ENCODE measurements at regions not wholly inside any gene's neighbourhood (a gene's known extent, or its start where the extent isn't known, plus 50 kb on each side); places are given as distances from the start of the nearest gene placed in this dataset.
"Not testable (repeated sequence)": the region's sequence is repeated elsewhere in the genome, so short reads cannot be mapped to it uniquely, and the experiment has no call there.

DNA sequence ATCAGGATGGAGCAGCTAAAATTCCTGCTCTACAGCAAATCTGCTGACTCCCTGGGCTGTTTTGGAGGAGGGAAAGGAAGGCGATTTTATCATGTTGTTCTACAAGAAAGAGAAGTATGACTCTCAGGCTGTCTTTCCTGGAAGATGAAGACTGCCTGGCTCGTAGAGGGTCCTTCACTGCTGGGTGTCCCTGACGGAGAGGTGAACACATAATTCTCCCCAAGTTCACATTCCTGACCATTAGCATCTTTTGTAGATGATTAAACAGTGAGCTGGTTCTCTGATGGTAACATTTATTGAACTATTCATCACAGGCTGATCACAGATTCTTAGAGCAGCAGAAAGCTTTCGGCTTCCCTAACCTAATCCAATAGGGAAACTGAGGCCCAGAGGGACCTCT, 212.4 kb upstream of the GLRA1 start:
- Mint-ChIP-seq H3K27ac (no peak overlapping the region), H3K4me1 (ENCODE audit: low read depth) (no peaks in the 10 kb centered on the region), H3K9me3 (no peaks in the 10 kb centered on the region), H3K36me3 (ENCODE audit: low read depth) (no peaks in the 10 kb centered on the region), H3K4me3 (no peak overlapping the region), H3K27me3 (ENCODE audit: low read depth) (peaks cover 13% of the 10 kb centered on the region)

DNA sequence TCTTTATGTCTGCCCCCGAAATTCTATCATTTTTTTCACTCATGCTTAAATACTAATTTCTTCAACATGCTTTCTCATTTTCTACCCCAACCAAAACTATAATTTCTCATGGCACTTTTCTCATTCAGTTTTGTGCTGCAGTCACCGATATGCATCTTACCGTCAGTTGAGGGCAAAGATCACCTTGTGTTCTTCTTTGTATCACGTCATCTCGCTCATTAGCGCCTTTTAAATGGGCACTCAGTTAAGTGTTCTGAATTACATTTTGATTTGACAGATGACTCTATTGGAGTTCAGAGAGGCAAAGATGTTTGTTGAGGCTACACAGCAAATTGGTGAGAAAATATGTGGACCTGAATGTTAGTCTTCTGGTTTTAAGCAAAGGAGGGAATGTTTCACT, 211.7 kb upstream of the GLRA1 start:
- Mint-ChIP-seq H3K4me3 (no peak overlapping the region), H3K9me3 (no peaks in the 10 kb centered on the region), H3K4me1 (ENCODE audit: low read depth) (no peaks in the 10 kb centered on the region), H3K27me3 (ENCODE audit: low read depth) (peaks cover 13% of the 10 kb centered on the region), H3K36me3 (ENCODE audit: low read depth) (no peaks in the 10 kb centered on the region), H3K27ac (no peak overlapping the region)

GRCh38 chr5:152135827-152136226, 211.2 kb upstream of the GLRA1 start:
- H3K4me1 Mint-ChIP-seq (ENCODE audit: low read depth), result no peaks in the 10 kb centered on the region

DNA sequence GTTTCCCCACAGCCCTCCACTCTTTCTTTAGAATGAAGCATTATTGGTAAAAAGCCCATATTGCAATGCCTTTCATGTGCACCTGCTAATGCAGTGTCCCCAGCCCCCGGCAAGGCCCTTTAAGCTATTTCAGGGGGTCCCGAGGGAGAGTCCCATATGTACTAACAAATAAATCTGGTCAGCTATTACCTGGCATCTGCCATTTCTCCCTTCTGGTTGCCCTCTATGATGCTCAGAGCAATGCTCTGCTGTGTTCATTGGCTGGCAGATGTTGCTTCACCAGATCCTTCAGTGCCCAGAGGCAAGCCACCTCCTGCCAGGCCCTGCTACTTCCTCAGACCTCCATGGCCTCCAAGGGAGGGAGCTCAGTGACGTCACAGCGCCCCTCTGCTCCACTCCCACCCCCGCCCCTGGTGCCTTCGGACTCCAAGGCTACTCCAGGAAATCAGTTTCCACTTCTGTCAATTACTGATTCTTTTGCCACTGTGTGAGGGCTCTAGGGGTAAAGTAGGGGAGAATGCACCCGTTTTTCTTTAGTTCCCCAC, 201.1 kb upstream of the GLRA1 start:
- Mint-ChIP-seq H3K27me3 (ENCODE audit: low read depth) (no peaks in the 10 kb centered on the region), H3K9me3 (no peaks in the 10 kb centered on the region), H3K36me3 (ENCODE audit: low read depth) (no peaks in the 10 kb centered on the region), H3K4me3 (no peak overlapping the region), H3K27ac (no peak overlapping the region), H3K4me1 (ENCODE audit: low read depth) (no peaks in the 10 kb centered on the region)

More at GRCh38 chr5:152135827-152136226, 211.2 kb upstream of the GLRA1 start:
- no peak overlapping the region for H3K4me3 Mint-ChIP-seq
- H3K36me3 Mint-ChIP-seq (ENCODE audit: low read depth), result no peaks in the 10 kb centered on the region
- H3K27ac Mint-ChIP-seq, result no peak overlapping the region
- H3K27me3 Mint-ChIP-seq (ENCODE audit: low read depth), result peaks cover 13% of the 10 kb centered on the region
- no peaks in the 10 kb centered on the region for H3K9me3 Mint-ChIP-seq

DNA sequence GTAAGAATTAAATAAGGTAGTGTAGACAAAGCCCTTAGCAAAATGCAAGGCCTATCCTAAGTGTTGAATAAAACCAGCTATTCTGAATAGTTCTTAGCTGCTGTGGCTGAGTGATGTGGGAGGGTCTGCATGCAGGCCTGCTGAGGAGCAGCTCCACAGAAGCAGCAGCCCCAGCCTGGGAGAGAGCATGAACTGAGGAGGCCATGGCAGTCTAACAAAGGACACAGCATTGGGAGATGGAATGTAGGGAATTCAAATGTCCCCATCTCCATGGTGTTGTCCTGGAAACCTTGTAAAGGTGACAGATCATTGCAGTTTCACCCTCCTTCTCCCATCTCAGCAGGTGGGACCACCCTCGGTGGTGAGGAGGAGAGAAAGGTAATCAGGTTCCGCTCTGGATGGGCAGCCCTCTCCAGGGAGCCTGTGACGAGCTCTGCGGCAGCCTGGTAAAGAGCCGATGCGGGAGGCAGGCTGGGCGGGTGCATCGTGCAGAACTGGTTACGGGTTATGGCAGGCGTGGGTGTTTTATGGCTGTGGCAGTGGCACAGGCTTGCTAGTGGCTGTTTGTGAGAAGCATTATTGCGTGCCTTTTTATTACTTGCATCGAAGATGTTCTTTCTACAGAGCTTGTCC, 199.9 kb upstream of the GLRA1 start:
- Mint-ChIP-seq H3K27me3 (ENCODE audit: low read depth) (no peaks in the 10 kb centered on the region), H3K9me3 (no peaks in the 10 kb centered on the region), H3K4me1 (ENCODE audit: low read depth) (no peaks in the 10 kb centered on the region), H3K36me3 (ENCODE audit: low read depth) (no peaks in the 10 kb centered on the region), H3K27ac (no peak overlapping the region), H3K4me3 (no peak overlapping the region)

DNA sequence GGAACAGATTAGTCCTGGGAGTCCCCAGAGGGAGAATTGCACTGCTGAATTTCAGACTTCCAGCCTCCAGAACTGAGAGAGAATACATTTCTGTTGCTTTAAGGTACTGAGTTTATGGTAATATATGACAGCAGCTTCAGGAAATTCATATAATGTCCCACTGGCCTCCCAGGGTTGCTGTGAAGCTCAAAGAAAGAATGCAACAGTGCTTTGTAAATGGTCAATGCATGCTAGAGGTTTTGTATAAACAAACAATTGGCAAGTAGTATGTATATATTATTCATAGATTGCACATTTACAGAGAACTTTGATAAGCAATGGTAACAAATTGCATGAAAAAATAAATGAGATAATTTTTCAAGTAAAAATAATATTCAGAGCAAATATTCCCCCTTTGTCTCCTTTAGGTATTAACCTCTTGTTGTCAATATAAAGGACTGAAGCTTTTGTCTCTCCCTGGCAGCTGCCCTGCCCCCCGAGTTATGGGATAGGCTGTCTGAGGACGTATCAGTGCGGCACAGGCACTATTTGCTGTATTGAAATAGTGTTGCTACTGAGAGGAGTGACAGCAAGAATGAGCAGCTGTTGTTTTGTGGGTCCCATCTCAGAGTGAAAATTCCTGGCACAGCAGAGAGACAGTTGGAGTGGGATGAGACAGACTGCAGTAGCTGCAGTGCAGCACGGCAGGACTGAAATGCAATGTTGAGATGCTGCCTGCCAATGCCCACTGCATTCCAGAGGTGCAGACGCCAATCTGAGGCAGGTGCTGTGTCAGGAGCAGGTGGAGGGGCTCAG, 194.2 kb upstream of the GLRA1 start:
- H3K9me3 Mint-ChIP-seq, result no peaks in the 10 kb centered on the region
- no peak overlapping the region for H3K4me3 Mint-ChIP-seq
- no peaks in the 10 kb centered on the region for H3K4me1 Mint-ChIP-seq (ENCODE audit: low read depth)
- no peak overlapping the region for H3K27ac Mint-ChIP-seq
- peaks cover 4% of the 10 kb centered on the region for H3K27me3 Mint-ChIP-seq (ENCODE audit: low read depth)
- H3K36me3 Mint-ChIP-seq (ENCODE audit: low read depth), result no peaks in the 10 kb centered on the region

- Mint-ChIP-seq H3K27me3 (ENCODE audit: low read depth) (peaks cover 4% of the 10 kb centered on the region), H3K9me3 (no peaks in the 10 kb centered on the region), H3K4me1 (ENCODE audit: low read depth) (no peaks in the 10 kb centered on the region), H3K4me3 (no peak overlapping the region), H3K27ac (no peak overlapping the region), H3K36me3 (ENCODE audit: low read depth) (no peaks in the 10 kb centered on the region)
These were observed 192.3 kb upstream of the GLRA1 start for GRCh38 chr5:152116934-152117333.

DNA sequence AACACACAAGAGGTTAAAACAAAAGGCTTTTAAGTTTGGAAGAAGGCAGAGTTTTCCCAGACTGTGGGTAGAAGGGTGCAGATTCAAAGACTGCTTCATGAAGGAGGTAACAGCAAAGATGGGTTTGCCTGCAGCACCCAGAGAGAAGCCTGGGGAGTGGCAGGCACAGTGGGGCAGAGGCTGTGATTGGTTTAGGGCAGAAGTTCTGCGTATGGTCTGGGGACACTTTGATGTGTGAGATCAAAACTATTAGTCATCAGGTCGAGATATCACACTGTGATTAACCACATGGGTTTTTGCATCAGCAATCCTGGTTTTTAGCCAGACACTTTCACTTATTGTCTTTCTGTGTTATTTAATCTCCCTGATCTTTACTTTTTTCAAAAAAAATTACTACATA, 188.8 kb upstream of the GLRA1 start:
- Mint-ChIP-seq H3K4me1 (ENCODE audit: low read depth) (no peaks in the 10 kb centered on the region), H3K9me3 (no peaks in the 10 kb centered on the region), H3K27me3 (ENCODE audit: low read depth) (peaks cover 4% of the 10 kb centered on the region), H3K36me3 (ENCODE audit: low read depth) (no peaks in the 10 kb centered on the region), H3K27ac (no peak overlapping the region), H3K4me3 (no peak overlapping the region)

GRCh38 chr5:152107220-152107619, 182.6 kb upstream of the GLRA1 start:
- H3K4me3 Mint-ChIP-seq, result no peak overlapping the region
- no peaks in the 10 kb centered on the region for H3K36me3 Mint-ChIP-seq (ENCODE audit: low read depth)
- no peaks in the 10 kb centered on the region for H3K4me1 Mint-ChIP-seq (ENCODE audit: low read depth)
- H3K27me3 Mint-ChIP-seq (ENCODE audit: low read depth), result no peaks in the 10 kb centered on the region
- no peak overlapping the region for H3K27ac Mint-ChIP-seq
- H3K9me3 Mint-ChIP-seq, result no peaks in the 10 kb centered on the region

DNA sequence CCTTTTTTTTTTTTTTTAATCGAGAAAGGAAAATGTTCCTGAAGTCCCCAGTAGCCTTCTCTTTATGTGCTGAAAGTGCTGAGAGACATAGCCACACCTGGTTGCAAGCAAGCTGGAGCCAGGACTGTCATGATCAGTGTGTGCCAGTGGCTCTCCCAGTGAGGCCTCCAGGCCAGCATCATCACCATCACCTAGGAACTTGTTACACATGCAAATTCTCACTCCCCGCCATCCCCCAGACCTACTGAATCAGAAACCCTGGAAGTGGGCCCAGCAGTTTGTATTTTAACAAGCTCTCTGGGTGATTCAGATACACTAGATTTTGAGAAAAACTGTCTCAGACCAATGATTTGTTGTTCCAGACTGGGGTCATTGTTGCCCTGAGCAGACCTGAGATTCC, 181.9 kb upstream of the GLRA1 start:
- Mint-ChIP-seq H3K36me3 (ENCODE audit: low read depth) (no peaks in the 10 kb centered on the region), H3K4me3 (no peak overlapping the region), H3K27me3 (ENCODE audit: low read depth) (no peaks in the 10 kb centered on the region), H3K9me3 (no peaks in the 10 kb centered on the region), H3K4me1 (ENCODE audit: low read depth) (no peaks in the 10 kb centered on the region), H3K27ac (no peak overlapping the region)

DNA sequence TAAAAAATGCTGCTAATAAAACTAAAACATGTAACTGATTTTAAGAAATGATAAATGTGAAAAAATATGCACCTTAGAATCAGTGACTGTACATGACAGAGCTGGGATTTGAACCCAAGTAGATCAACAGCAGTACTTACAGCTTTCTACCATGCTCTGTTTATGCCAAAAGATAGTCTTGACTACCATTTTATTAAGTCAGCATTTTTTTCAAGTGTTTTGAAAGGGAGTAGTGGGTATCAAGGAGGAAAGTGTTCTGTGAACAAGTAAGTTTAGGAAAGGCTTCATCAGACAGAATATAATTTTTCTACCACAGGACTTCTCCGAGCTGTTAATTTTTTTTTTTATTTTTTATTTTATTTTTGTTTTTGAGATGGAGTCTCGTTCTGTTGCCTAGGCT, 180.4 kb upstream of the GLRA1 start:
- no peaks in the 10 kb centered on the region for H3K36me3 Mint-ChIP-seq (ENCODE audit: low read depth)

DNA sequence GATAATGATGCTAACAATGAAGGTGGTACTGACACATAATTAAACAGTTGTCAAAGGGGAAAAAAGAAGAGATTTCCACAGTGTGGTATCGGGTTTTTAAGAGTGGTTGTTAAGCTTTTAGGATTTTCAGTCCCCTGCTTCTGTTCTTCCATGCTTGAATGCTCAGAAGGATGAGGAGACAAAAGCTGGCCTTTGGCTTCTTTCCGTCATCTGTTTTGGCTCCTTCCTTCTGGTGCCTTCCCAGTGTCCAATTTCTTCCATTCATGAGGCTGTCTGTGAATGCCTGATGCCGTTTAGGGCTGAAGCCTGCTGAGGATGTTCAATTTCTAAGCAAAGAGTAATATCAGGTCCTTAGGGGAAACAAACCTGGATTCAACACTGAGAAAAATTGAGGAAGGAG, 179.6 kb upstream of the GLRA1 start:
- Mint-ChIP-seq H3K36me3 (ENCODE audit: low read depth) (no peaks in the 10 kb centered on the region), H3K4me3 (no peak overlapping the region), H3K9me3 (no peaks in the 10 kb centered on the region)

More for the DNA sequence above, 180.4 kb upstream of the GLRA1 start:
- Mint-ChIP-seq H3K9me3 (no peaks in the 10 kb centered on the region), H3K4me1 (ENCODE audit: low read depth) (no peaks in the 10 kb centered on the region), H3K4me3 (no peak overlapping the region), H3K27me3 (ENCODE audit: low read depth) (no peaks in the 10 kb centered on the region), H3K27ac (no peak overlapping the region)

GRCh38 chr5:152102908-152103307, 178.3 kb upstream of the GLRA1 start:
- not testable (repeated sequence) for H3K27me3 Mint-ChIP-seq (ENCODE audit: low read depth); H3K36me3 Mint-ChIP-seq (ENCODE audit: low read depth); H3K9me3 Mint-ChIP-seq; H3K27ac Mint-ChIP-seq; H3K4me1 Mint-ChIP-seq (ENCODE audit: low read depth); H3K4me3 Mint-ChIP-seq

More for the DNA sequence above, 179.6 kb upstream of the GLRA1 start:
- no peaks in the 10 kb centered on the region for H3K4me1 Mint-ChIP-seq (ENCODE audit: low read depth)
- no peak overlapping the region for H3K27ac Mint-ChIP-seq
- no peaks in the 10 kb centered on the region for H3K27me3 Mint-ChIP-seq (ENCODE audit: low read depth)

DNA sequence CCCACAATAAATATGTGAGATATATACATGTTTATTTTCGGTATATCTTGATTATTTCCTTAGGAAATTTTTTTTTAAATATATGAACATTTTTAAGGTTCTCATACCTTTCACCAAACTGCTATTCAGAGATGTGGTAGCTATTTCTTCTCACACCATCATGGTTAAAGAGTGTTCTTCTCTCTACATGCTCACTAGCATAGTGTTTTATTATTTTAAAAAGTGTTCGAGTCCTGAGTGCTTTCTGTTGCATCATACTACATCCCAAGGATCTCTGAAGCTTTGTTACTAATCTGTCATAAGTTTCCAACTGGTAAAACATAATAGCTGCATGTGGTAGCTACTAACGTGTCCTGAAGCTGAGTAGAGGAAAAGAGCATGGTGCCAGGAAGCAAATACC, 177.4 kb upstream of the GLRA1 start:
- peaks cover 4% of the 10 kb centered on the region for H3K4me1 Mint-ChIP-seq (ENCODE audit: low read depth)
- no peak overlapping the region for H3K27ac Mint-ChIP-seq
- no peak overlapping the region for H3K4me3 Mint-ChIP-seq
- no peaks in the 10 kb centered on the region for H3K9me3 Mint-ChIP-seq
- no peaks in the 10 kb centered on the region for H3K36me3 Mint-ChIP-seq (ENCODE audit: low read depth)
- no peaks in the 10 kb centered on the region for H3K27me3 Mint-ChIP-seq (ENCODE audit: low read depth)

DNA sequence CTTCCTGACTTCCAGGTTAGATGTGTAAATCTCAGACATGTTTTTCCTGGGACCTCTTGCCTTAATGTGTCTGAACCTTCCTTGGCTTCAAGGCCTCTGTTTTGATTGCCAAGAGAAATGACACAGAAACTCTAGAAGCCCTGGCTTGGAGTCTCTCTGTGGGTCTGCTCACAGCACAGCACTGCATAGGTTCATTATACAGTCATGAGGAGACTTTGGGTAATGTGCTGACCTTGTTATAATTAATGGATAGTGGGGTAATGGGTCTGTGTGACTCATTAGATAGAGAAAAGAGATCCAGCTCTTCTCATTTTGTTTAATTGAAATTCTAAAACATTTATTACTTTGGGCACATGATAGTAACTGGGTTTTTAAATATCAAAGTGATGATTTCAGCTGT, 175.8 kb upstream of the GLRA1 start:
- Mint-ChIP-seq H3K27me3 (ENCODE audit: low read depth) (no peaks in the 10 kb centered on the region), H3K4me1 (ENCODE audit: low read depth) (peaks cover 8% of the 10 kb centered on the region), H3K36me3 (ENCODE audit: low read depth) (no peaks in the 10 kb centered on the region), H3K9me3 (no peaks in the 10 kb centered on the region), H3K4me3 (no peak overlapping the region), H3K27ac (no peak overlapping the region)
